Mammary epithelial cell (primary cell): ENCODE measurements at regions not wholly inside any gene's neighbourhood (a gene's known extent, or its start where the extent isn't known, plus 50 kb on each side); places are given as distances from the start of the nearest gene placed in this dataset.

Experiments
- CTCF ChIP-seq, 2 donors: IDR thresholded peaks in 1 of 2; conservative IDR thresholded peaks in 1 of 2; 2 replicates each; pipeline ENCODE4 v1.5.1; 2011 to 2012; ENCODE audit warnings: inconsistent platforms in 2 of 2, low read length in 2 of 2, mild to moderate bottlenecking in 2 of 2, control low read depth in 1 of 2, low read depth in 1 of 2; ENCODE audit not compliant: insufficient read depth in 1 of 2; ENCODE audit errors: extremely low read depth in 1 of 2
- EZH2 ChIP-seq: IDR thresholded peaks from 2 replicates; pipeline ENCODE4 v1.6.1; 2012; ENCODE audit warnings: low read length, inconsistent platforms, borderline replicate concordance

GRCh38 chr2:144875290-144875969 is 355.5 kb upstream of the ZEB2 start:
- no peak for TF ChIP-seq CTCF (conservative IDR thresholded peaks at IDR 0.05 in 1 of 2, IDR thresholded peaks at IDR 0.05 in 1 of 2; ENCODE audit: extremely low read depth in 1 of 2, insufficient read depth in 1 of 2, low read depth in 1 of 2, low read length in 2 of 2)
- no peak for TF ChIP-seq EZH2
